HuH-7.5 (cell line): ENCODE measurements at regions not wholly inside any gene's neighbourhood (a gene's known extent, or its start where the extent isn't known, plus 50 kb on each side); places are given as distances from the start of the nearest gene placed in this dataset.
"Not testable (repeated sequence)": the region's sequence is repeated elsewhere in the genome, so short reads cannot be mapped to it uniquely, and the experiment has no call there.

Experiments used
- DNase-seq: peaks from one replicate; pipeline ENCODE4 v3.0.0; 2011; ENCODE audit warnings: low spot score

GRCh38 chr7:66503551-66504031, 125.1 kb upstream of the KCTD7 start:
- DNase-seq, result no peak

GRCh38 chr7:66504131-66504530, 124.5 kb upstream of the KCTD7 start:
- DNase-seq, result no peak

- DNase-seq, result no peak
Measured at GRCh38 chr7:66505009-66505408, 123.7 kb upstream of the KCTD7 start.

GRCh38 chr7:66505531-66506451, 122.9 kb upstream of the KCTD7 start:
- no peak for DNase-seq

- DNase-seq, result not testable (repeated sequence)
Measured at GRCh38 chr7:66506703-66507102, 122.0 kb upstream of the KCTD7 start.

GRCh38 chr7:66507764-66508296, 120.9 kb upstream of the KCTD7 start:
- DNase-seq, result no peak

GRCh38 chr7:66508431-66508830, 120.2 kb upstream of the KCTD7 start:
- DNase-seq, result no peak

GRCh38 chr7:66514050-66514449, 114.6 kb upstream of the KCTD7 start:
- no peak for DNase-seq

GRCh38 chr7:66517212-66517909, 111.3 kb upstream of the KCTD7 start:
- DNase-seq, result no peak

- no peak for DNase-seq
Measured at GRCh38 chr7:66518151-66518691, 110.5 kb upstream of the KCTD7 start.

GRCh38 chr7:66521675-66522074, 107.0 kb upstream of the KCTD7 start:
- DNase-seq, result no peak

- DNase-seq, result no peak
Measured at GRCh38 chr7:66522518-66522917, 106.2 kb upstream of the KCTD7 start.

- no peak for DNase-seq
Measured at GRCh38 chr7:66523409-66523808, 105.3 kb upstream of the KCTD7 start.

GRCh38 chr7:66524738-66525137, 103.9 kb upstream of the KCTD7 start:
- no peak for DNase-seq

- not testable (repeated sequence) for DNase-seq
Measured at GRCh38 chr7:66526782-66527181, 101.9 kb upstream of the KCTD7 start.

- no peak for DNase-seq
Measured at GRCh38 chr7:66528652-66529051, 100.0 kb upstream of the KCTD7 start.

- no peak for DNase-seq
Measured at GRCh38 chr7:66529883-66530610, 98.6 kb upstream of the KCTD7 start.

- DNase-seq, result peak; percentile 68
Measured at GRCh38 chr7:66535414-66536329, 93.0 kb upstream of the KCTD7 start.

GRCh38 chr7:66537380-66537779, 91.3 kb upstream of the KCTD7 start:
- DNase-seq, result no peak

GRCh38 chr7:66537876-66538275, 90.8 kb upstream of the KCTD7 start:
- DNase-seq, result no peak

GRCh38 chr7:66539264-66539623, 89.4 kb upstream of the KCTD7 start:
- DNase-seq, result no peak
